GM23248 (cell line): ENCODE measurements at regions not wholly inside any gene's neighbourhood (a gene's known extent, or its start where the extent isn't known, plus 50 kb on each side); places are given as distances from the start of the nearest gene placed in this dataset.

Source experiments
- EZH2 ChIP-seq: fragments of 200-600 bp; sonication (generic); IDR thresholded peaks from 2 replicates; pipeline ENCODE4 v1.6.1; 2018; ENCODE audit warnings: antibody characterized with exemption, mild to moderate bottlenecking; ENCODE audit not compliant: insufficient read depth, poor library complexity, severe bottlenecking
- EZH2phosphoT487 ChIP-seq: fragments of 200-600 bp; sonication (generic); IDR thresholded peaks from 2 replicates; pipeline ENCODE4 v1.6.1; 2018; ENCODE audit warnings: antibody characterized with exemption, moderate library complexity, mild to moderate bottlenecking, low read depth; ENCODE audit not compliant: insufficient read depth

DNA sequence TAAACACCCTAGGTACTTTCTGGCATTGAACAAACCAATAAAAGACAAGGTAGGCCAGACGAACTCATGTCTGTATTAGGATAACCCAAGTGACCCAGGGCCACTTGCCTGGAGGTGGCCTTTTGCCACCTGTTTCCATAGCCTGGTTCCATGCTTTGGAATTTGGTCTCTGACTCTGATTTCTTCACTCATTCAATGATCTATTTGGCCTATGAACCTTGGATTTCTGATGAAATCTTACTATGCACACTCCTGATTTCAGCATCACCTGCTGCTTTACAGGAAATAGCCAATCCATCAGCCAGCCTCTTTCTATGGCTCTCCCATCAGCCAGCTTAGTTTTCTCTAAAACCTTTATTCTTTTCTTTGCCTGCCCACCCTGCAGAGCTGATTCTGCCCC lies 142.8 kb upstream of the PSMD7 start:
- TF ChIP-seq EZH2 (no peak), EZH2phosphoT487 (no peak)
